ENCODE measurements at regions not wholly inside any gene's neighbourhood (a gene's known extent, or its start where the extent isn't known, plus 50 kb on each side); places are given as distances from the start of the nearest gene placed in this dataset.

DNA sequence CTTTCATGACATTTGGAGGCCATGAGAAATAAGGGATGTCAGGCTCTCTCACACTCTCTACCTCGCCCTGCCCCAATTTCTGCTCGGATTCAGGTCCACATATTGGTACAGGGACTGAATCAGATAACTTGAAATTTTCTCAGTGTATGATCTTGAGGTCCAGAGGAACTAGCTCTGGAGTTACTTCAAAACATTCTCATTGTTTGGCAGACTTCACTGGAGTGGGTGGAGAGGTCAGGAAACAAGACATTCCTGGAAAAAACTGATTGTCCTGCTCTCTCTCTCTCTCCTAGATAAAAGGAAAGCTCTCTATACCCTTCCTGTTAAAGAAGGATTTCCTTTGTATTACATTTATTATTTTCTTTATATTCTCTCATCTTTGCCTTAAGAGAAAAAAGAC is 428.1 kb upstream of the DACH1 start:
- ATAC-seq (ENCODE audit: low read depth) (no peak), DNase-seq (ENCODE audit: low spot score) (no peak)
- H3K4me3 ChIP-seq (ENCODE audit: severe bottlenecking), result no peak overlapping the region
- H3K4me1 ChIP-seq (ENCODE audit: insufficient read depth, poor library complexity, severe bottlenecking), result peaks cover 5% of the 10 kb centered on the region
- H3K9me3 ChIP-seq (ENCODE audit: severe bottlenecking), result no peaks in the 10 kb centered on the region
- TF ChIP-seq, protein P1, sequence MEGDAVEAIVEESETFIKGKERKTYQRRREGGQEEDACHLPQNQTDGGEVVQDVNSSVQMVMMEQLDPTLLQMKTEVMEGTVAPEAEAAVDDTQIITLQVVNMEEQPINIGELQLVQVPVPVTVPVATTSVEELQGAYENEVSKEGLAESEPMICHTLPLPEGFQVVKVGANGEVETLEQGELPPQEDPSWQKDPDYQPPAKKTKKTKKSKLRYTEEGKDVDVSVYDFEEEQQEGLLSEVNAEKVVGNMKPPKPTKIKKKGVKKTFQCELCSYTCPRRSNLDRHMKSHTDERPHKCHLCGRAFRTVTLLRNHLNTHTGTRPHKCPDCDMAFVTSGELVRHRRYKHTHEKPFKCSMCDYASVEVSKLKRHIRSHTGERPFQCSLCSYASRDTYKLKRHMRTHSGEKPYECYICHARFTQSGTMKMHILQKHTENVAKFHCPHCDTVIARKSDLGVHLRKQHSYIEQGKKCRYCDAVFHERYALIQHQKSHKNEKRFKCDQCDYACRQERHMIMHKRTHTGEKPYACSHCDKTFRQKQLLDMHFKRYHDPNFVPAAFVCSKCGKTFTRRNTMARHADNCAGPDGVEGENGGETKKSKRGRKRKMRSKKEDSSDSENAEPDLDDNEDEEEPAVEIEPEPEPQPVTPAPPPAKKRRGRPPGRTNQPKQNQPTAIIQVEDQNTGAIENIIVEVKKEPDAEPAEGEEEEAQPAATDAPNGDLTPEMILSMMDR (IDR thresholded peaks at IDR 0.05; ENCODE audit: poor library complexity, severe bottlenecking), result no peak
- H3K27ac ChIP-seq (ENCODE audit: poor library complexity, severe bottlenecking), result no peak overlapping the region
- no peaks in the 10 kb centered on the region for H3K36me3 ChIP-seq (ENCODE audit: low read depth)
- H3K27me3 ChIP-seq (ENCODE audit: insufficient read depth, poor library complexity, severe bottlenecking), result no peaks in the 10 kb centered on the region

DNA sequence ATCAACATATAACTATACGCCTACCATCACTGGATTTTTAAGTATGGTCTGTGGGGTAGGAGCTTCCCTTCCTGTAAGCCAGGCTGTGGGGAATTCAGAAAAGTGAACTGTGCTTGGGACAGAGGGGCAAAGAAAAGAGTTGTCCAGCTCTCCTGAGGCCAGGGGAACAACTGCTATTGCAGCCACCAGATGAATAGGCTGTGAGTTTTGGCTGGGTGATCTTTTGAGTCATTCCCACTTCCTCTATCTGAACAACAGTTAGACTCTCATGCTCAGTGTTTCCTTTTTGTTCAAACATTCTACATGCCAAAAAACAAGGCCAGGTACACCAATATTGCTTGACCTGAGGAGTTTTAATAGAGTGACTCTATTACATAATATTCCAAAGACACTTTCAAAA is 426.2 kb upstream of the DACH1 start:
- no peaks in the 10 kb centered on the region for H3K9me3 ChIP-seq (ENCODE audit: severe bottlenecking)
- DNase-seq (ENCODE audit: low spot score), result no peak
- TF ChIP-seq, protein P1 (IDR thresholded peaks at IDR 0.05; ENCODE audit: poor library complexity, severe bottlenecking), result no peak
- no peak for ATAC-seq (ENCODE audit: low read depth)
- no peaks in the 10 kb centered on the region for H3K27me3 ChIP-seq (ENCODE audit: insufficient read depth, poor library complexity, severe bottlenecking)
- no peak overlapping the region for H3K4me3 ChIP-seq (ENCODE audit: severe bottlenecking)
- H3K36me3 ChIP-seq (ENCODE audit: low read depth), result no peaks in the 10 kb centered on the region
- peaks cover 5% of the 10 kb centered on the region for H3K4me1 ChIP-seq (ENCODE audit: insufficient read depth, poor library complexity, severe bottlenecking)
- H3K27ac ChIP-seq (ENCODE audit: poor library complexity, severe bottlenecking), result no peak overlapping the region

DNA sequence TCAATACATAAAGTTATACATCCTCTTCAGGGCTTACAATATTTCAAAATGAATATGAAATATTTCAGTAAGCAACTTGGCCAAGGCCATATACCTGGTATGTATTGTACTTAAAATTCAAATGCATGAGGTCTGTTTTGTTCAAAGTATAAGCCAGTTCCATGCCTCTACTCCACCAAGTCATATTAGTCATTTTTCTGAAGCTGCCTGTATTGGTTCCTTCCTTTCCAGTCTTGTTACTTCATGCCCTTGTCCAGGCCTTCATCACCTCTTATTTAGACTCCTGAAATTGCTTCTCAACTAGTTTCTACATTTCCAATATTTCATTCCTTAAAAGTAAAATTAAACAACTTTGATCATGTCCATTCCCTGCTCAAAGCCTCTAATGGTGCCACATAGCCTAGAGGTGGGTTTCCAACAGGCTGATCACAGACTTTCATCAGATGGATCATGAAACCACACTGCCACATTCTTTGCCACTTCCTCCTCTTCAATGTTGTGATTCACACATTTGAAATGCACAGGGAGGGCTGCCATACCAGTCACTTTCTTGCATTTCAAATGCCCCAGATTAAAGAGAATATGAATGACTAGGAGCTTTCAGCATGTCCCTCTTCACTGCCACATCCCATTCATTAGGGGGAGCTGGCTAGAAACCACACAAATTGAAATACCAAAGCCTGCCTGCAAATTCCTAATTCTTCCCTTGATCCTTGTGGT is 424.1 kb upstream of the DACH1 start:
- DNase-seq (ENCODE audit: low spot score) (no peak), ATAC-seq (ENCODE audit: low read depth) (peak; percentile 89)
- Histone ChIP-seq H3K4me3 (ENCODE audit: severe bottlenecking) (no peak overlapping the region), H3K27ac (ENCODE audit: poor library complexity, severe bottlenecking) (peak overlapping the region; percentile 60), H3K9me3 (ENCODE audit: severe bottlenecking) (no peaks in the 10 kb centered on the region), H3K36me3 (ENCODE audit: low read depth) (no peaks in the 10 kb centered on the region), H3K27me3 (ENCODE audit: insufficient read depth, poor library complexity, severe bottlenecking) (no peaks in the 10 kb centered on the region), H3K4me1 (ENCODE audit: insufficient read depth, poor library complexity, severe bottlenecking) (peaks cover 5% of the 10 kb centered on the region)
- TF ChIP-seq, protein P1 (IDR thresholded peaks at IDR 0.05; ENCODE audit: poor library complexity, severe bottlenecking), result no peak

DNA sequence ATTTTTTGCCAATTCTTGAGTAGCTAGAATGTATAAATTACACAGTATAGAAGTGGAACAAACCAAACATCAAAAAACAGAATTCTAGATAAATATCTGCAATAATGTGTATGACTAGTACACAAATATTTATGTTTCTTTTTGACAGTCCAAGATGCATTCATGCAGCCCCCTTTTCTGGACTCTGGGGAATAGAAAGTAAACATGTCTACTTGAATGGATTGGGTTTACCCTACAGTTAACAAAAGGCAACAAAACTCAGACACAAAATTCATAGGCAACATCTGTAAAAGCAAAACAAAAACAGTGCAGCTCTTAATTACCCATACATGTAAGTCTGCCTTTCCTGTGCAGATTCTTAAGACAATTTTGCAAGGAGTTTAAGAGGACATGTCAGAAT is 419.4 kb upstream of the DACH1 start:
- DNase-seq (ENCODE audit: low spot score), result no peak
- TF ChIP-seq, protein P1 (IDR thresholded peaks at IDR 0.05; ENCODE audit: poor library complexity, severe bottlenecking), result no peak
- no peaks in the 10 kb centered on the region for H3K36me3 ChIP-seq (ENCODE audit: low read depth)
- H3K4me1 ChIP-seq (ENCODE audit: insufficient read depth, poor library complexity, severe bottlenecking), result peaks cover 5% of the 10 kb centered on the region
- no peak for ATAC-seq (ENCODE audit: low read depth)
- H3K9me3 ChIP-seq (ENCODE audit: severe bottlenecking), result no peaks in the 10 kb centered on the region
- no peaks in the 10 kb centered on the region for H3K27me3 ChIP-seq (ENCODE audit: insufficient read depth, poor library complexity, severe bottlenecking)
- H3K4me3 ChIP-seq (ENCODE audit: severe bottlenecking), result no peak overlapping the region
- H3K27ac ChIP-seq (ENCODE audit: poor library complexity, severe bottlenecking), result no peak overlapping the region

DNA sequence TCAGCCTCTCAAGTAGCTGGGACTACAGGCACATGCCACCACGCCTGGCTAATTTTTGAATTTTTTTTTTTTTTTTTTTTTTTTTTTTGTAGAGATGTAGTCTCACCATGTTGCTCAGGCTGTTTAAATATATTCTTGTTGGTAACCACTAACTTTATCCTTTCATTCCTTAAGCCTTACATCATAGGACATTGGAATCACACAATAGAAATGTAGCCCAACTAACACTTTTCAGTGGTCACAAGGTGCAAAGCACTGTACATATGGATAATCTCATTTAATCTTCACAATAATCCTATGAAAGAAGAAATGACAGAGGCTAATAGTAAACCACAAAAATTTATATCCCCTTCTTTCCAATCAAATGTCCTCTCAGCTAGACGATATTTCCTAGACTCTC is 417.8 kb upstream of the DACH1 start:
- no peaks in the 10 kb centered on the region for H3K9me3 ChIP-seq (ENCODE audit: severe bottlenecking)
- DNase-seq (ENCODE audit: low spot score) (no peak), ATAC-seq (ENCODE audit: low read depth) (no peak)
- TF ChIP-seq, protein P1 (IDR thresholded peaks at IDR 0.05; ENCODE audit: poor library complexity, severe bottlenecking), result no peak
- H3K27me3 ChIP-seq (ENCODE audit: insufficient read depth, poor library complexity, severe bottlenecking), result no peaks in the 10 kb centered on the region
- no peaks in the 10 kb centered on the region for H3K4me1 ChIP-seq (ENCODE audit: insufficient read depth, poor library complexity, severe bottlenecking)
- no peak overlapping the region for H3K27ac ChIP-seq (ENCODE audit: poor library complexity, severe bottlenecking)
- no peak overlapping the region for H3K4me3 ChIP-seq (ENCODE audit: severe bottlenecking)
- H3K36me3 ChIP-seq (ENCODE audit: low read depth), result no peaks in the 10 kb centered on the region
